Vagina (tissue), 2 donors: ENCODE measurements at regions not wholly inside any gene's neighbourhood (a gene's known extent, or its start where the extent isn't known, plus 50 kb on each side); places are given as distances from the start of the nearest gene placed in this dataset.

Source experiments
- DNase-seq, 2 donors: peaks; one replicate each; pipeline ENCODE4 v3.0.0-alpha.2; 2017; ENCODE audit errors: extremely low spot score in 2 of 2
- H3K27ac ChIP-seq: fragments of 200-600 bp; sonication (generic); one replicate; pipeline ENCODE4 v1.5.1; 2019
- H3K27me3 ChIP-seq: fragments of 200-600 bp; sonication (generic); one replicate; pipeline ENCODE4 v1.5.1; 2019
- H3K36me3 ChIP-seq, 2 donors: fragments of 200-600 bp; sonication (generic); one replicate each; pipeline ENCODE4 v1.5.1; 2017 to 2019
- H3K4me1 ChIP-seq: fragments of 200-600 bp; sonication (generic); one replicate; pipeline ENCODE4 v1.5.1; 2019
- H3K4me3 ChIP-seq, 2 donors: fragments of 200-600 bp; sonication (generic); 1 replicate in 1 of 2; 2 replicates in 1 of 2; pipeline ENCODE4 v1.5.1; 2016 to 2019
- H3K9me3 ChIP-seq: fragments of 200-600 bp; sonication (generic); one replicate; pipeline ENCODE4 v1.5.1; 2019
- CTCF ChIP-seq, 3 experiments: fragments of 450-650 bp in 2 of 3; fragments of 200-600 bp in 1 of 3; sonication (generic) in 1 of 3; IDR thresholded peaks; one replicate each; pipeline ENCODE4 v1.5.1; 2017 to 2019; ENCODE audit warnings: antibody characterized with exemption in 3 of 3, mild to moderate bottlenecking in 2 of 3, moderate library complexity in 2 of 3
- POLR2A ChIP-seq, 2 donors: fragments of 450-650 bp; IDR thresholded peaks; one replicate each; pipeline ENCODE4 v1.6.1; 2017; ENCODE audit warnings: antibody characterized with exemption in 2 of 2, mild to moderate bottlenecking in 2 of 2, moderate library complexity in 2 of 2
- POLR2AphosphoS5 ChIP-seq, 2 donors: sonication (generic); formaldehyde crosslinking; IDR thresholded peaks; one replicate each; pipeline ENCODE4 v1.9.0; 2017; ENCODE audit warnings: antibody characterized with exemption in 2 of 2, mild to moderate bottlenecking in 2 of 2, low read depth in 1 of 2; ENCODE audit not compliant: insufficient read depth in 1 of 2
- intact Hi-C: fragments of 100-400 bp; cut with DNase I; formaldehyde crosslinking; loops from one replicate; pipeline ENCODE4 v1.15.1; 2023

DNA sequence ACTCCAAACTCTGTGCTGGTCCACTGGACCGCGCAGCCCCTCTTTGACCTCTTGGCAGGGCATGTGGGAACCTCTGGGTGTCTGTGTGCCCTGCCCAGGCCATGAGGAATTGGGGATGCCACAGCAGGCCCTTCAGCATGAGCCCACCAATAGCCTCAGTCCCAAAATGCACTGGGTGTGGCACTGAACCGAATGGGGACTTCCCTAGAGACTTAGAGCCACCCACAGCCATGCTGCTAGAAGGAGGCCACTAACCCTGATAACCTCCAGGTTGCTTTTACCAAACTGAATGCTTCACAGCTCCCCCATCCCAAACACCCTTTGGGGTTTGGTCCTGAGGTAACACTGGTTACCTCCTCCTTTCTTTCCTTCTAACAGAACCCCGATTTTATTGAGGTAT lies 302.7 kb downstream of the PIK3R1 start:
- intact Hi-C loops = no loop called here
- H3K9me3 ChIP-seq = no peaks in the 10 kb centered on the region
- no peak for TF ChIP-seq POLR2A (IDR thresholded peaks at IDR 0.05)
- TF ChIP-seq CTCF (IDR thresholded peaks at IDR 0.05) = no peak
- TF ChIP-seq POLR2AphosphoS5 (IDR thresholded peaks at IDR 0.05; ENCODE audit: insufficient read depth in 1 of 2, low read depth in 1 of 2) = no peak
- H3K27ac ChIP-seq = no peak overlapping the region
- H3K4me3 ChIP-seq = no peak overlapping the region
- no peaks in the 10 kb centered on the region for H3K4me1 ChIP-seq
- H3K36me3 ChIP-seq = no peaks in the 10 kb centered on the region
- H3K27me3 ChIP-seq = no peaks in the 10 kb centered on the region
- no peak for DNase-seq

DNA sequence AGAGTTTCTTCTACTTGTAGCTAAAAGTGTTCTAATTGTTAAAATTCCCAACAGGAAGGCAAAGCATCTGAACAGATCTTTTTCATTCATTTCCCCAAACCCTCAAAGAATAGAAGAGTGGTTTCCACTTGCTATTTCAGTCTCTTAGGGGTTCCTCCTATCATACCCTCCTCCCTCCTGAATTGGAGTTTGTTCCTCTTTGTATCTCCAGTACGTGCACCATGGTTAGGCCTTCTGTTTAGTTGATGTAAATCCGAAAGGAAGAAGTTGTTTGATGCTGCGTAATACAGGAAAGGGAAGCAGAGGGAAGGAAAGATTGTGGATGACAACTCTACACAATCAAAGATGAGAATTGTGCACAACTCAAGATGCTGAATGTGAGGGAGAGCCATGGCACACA lies 303.6 kb downstream of the PIK3R1 start:
- H3K4me1 ChIP-seq = no peaks in the 10 kb centered on the region
- intact Hi-C loops = no loop called here
- TF ChIP-seq POLR2AphosphoS5 (IDR thresholded peaks at IDR 0.05; ENCODE audit: insufficient read depth in 1 of 2, low read depth in 1 of 2) (no peak), CTCF (IDR thresholded peaks at IDR 0.05) (no peak), POLR2A (IDR thresholded peaks at IDR 0.05) (no peak)
- H3K4me3 ChIP-seq = no peak overlapping the region
- H3K27ac ChIP-seq = no peak overlapping the region
- H3K36me3 ChIP-seq = no peaks in the 10 kb centered on the region
- no peak for DNase-seq
- H3K9me3 ChIP-seq = no peaks in the 10 kb centered on the region
- no peaks in the 10 kb centered on the region for H3K27me3 ChIP-seq

DNA sequence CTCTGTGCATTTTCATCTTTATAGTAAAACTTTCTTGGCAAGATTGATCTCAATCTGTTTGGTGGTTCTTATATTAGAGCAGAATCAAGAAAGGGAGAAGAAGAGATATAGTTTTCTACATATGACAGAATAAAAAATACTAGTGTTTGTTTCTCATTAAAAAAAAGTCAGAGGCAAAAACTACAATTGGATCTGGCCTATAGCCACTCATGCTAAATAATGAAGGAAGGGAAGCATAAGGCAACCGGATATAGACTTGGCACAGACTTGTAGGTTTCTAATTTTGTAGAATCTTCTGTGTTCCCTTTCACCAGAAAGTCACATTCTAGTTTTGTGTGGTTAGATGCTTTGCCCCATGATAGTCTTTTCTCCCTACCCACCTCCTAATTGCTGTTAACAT lies 306.2 kb downstream of the PIK3R1 start:
- TF ChIP-seq CTCF (IDR thresholded peaks at IDR 0.05) = no peak
- TF ChIP-seq POLR2AphosphoS5 (IDR thresholded peaks at IDR 0.05; ENCODE audit: insufficient read depth in 1 of 2, low read depth in 1 of 2) = no peak
- no peak for TF ChIP-seq POLR2A (IDR thresholded peaks at IDR 0.05)
- no peak for DNase-seq

DNA sequence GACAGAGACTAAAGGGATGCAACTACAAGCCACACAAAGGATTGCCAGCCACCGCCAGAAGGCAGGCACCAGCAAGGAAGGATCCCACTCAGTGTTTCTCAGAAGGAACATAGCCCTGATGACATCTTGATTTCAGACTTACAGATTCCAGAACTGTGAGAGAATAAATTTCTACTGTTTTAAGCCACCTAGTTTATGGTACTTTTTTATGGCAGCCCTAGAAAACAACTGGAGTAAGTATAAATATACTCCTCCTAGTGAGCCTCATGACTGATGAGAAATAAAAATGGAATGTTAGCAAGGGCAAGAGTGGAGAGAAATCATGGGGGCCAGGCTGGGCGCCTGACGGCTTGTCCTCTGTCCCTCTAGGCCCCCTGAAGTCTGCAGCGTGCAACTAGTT lies 307.3 kb downstream of the PIK3R1 start:
- H3K9me3 ChIP-seq = no peaks in the 10 kb centered on the region
- peak overlapping the region; percentile 70 for H3K27ac ChIP-seq
- no peaks in the 10 kb centered on the region for H3K36me3 ChIP-seq
- no peaks in the 10 kb centered on the region for H3K4me1 ChIP-seq
- no peak for TF ChIP-seq POLR2A (IDR thresholded peaks at IDR 0.05)
- TF ChIP-seq CTCF (IDR thresholded peaks at IDR 0.05) = no peak
- TF ChIP-seq POLR2AphosphoS5 (IDR thresholded peaks at IDR 0.05; ENCODE audit: insufficient read depth in 1 of 2, low read depth in 1 of 2) = peak in 1 of 2 donors; percentile 67
- intact Hi-C loops = no loop called here
- no peak for DNase-seq
- no peaks in the 10 kb centered on the region for H3K27me3 ChIP-seq
- no peak overlapping the region for H3K4me3 ChIP-seq

More for the DNA sequence above, 306.2 kb downstream of the PIK3R1 start:
- Histone ChIP-seq H3K36me3 (no peaks in the 10 kb centered on the region), H3K4me3 (no peak overlapping the region), H3K27me3 (no peaks in the 10 kb centered on the region), H3K27ac (peak overlapping the region; percentile 70), H3K4me1 (no peaks in the 10 kb centered on the region), H3K9me3 (no peaks in the 10 kb centered on the region)
- intact Hi-C loops = no loop called here

DNA sequence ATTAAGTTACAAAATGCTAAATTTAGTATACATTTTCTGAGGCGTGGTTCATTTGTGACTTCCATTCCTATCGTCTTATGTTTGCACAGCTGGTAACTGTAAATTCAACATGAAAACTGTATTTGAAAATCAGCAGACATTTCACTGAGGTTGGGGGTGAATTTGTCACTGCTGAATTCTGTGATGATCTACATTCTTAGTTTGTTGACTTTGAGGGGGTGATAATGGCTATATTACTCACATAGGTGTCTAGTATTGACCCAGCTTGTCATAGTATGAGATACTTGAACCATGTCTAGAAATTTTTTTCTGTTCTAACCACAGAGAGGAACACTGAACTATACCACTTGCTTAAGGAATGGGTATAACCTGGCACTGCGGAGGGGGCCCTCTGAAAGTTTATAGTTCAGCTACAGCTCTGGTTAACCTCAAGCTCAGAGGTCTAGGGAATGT lies 313.3 kb downstream of the PIK3R1 start:
- no peak for TF ChIP-seq POLR2A (IDR thresholded peaks at IDR 0.05)
- TF ChIP-seq POLR2AphosphoS5 (IDR thresholded peaks at IDR 0.05; ENCODE audit: insufficient read depth in 1 of 2, low read depth in 1 of 2) = no peak
- no peak for TF ChIP-seq CTCF (IDR thresholded peaks at IDR 0.05)

More for the DNA sequence above, 313.3 kb downstream of the PIK3R1 start:
- H3K27me3 ChIP-seq = no peaks in the 10 kb centered on the region
- intact Hi-C loops = no loop called here
- H3K4me1 ChIP-seq = peaks cover 9% of the 10 kb centered on the region
- DNase-seq = no peak
- H3K36me3 ChIP-seq = no peaks in the 10 kb centered on the region
- no peaks in the 10 kb centered on the region for H3K9me3 ChIP-seq
- H3K4me3 ChIP-seq = no peak overlapping the region
- H3K27ac ChIP-seq = peak overlapping the region; percentile 1
